KMS-11 (cell line): ENCODE measurements at regions not wholly inside any gene's neighbourhood (a gene's known extent, or its start where the extent isn't known, plus 50 kb on each side); places are given as distances from the start of the nearest gene placed in this dataset.

Source experiments
- H2AFZ ChIP-seq: fragments of 200-600 bp; sonication (generic); 2 replicates; pipeline ENCODE4 v1.6.1; 2016; ENCODE audit warnings: antibody characterized with exemption, mixed run types, low read depth
- H3K27ac ChIP-seq: fragments of 200-600 bp; sonication (generic); 2 replicates; pipeline ENCODE4 v1.6.1; 2016; ENCODE audit warnings: mild to moderate bottlenecking, mixed run types
- H3K27me3 ChIP-seq: fragments of 200-600 bp; sonication (generic); 2 replicates; pipeline ENCODE4 v1.6.1; 2017; ENCODE audit warnings: mild to moderate bottlenecking, low read depth, mixed run types, moderate library complexity; ENCODE audit not compliant: insufficient read depth
- H3K36me3 ChIP-seq: fragments of 200-600 bp; sonication (generic); 2 replicates; pipeline ENCODE4 v1.6.1; 2017; ENCODE audit warnings: mild to moderate bottlenecking, mixed run types; ENCODE audit not compliant: insufficient read depth
- H3K4me1 ChIP-seq: fragments of 200-600 bp; sonication (generic); 2 replicates; pipeline ENCODE4 v1.6.1; 2016; ENCODE audit warnings: mild to moderate bottlenecking, low read depth, mixed run types; ENCODE audit not compliant: poor library complexity, severe bottlenecking
- H3K4me2 ChIP-seq: fragments of 200-600 bp; sonication (generic); 2 replicates; pipeline ENCODE4 v1.7.0; 2016; ENCODE audit warnings: mild to moderate bottlenecking, mixed run types
- H3K4me3 ChIP-seq: fragments of 200-600 bp; sonication (generic); IDR thresholded peaks from 2 replicates; pipeline ENCODE4 v1.6.1; 2017; ENCODE audit warnings: low read depth, low read length, mixed read lengths; ENCODE audit not compliant: insufficient read depth
- H3K79me2 ChIP-seq: fragments of 200-600 bp; sonication (generic); 2 replicates; pipeline ENCODE4 v1.6.1; 2016; ENCODE audit warnings: low read depth, mixed run types; ENCODE audit not compliant: insufficient read depth
- H3K9ac ChIP-seq: fragments of 200-600 bp; sonication (generic); 2 replicates; pipeline ENCODE4 v1.6.1; 2016; ENCODE audit warnings: mild to moderate bottlenecking, mixed run types
- H4K20me1 ChIP-seq: fragments of 200-600 bp; sonication (generic); 2 replicates; pipeline ENCODE4 v1.6.1; 2016; ENCODE audit warnings: mild to moderate bottlenecking, mixed run types; ENCODE audit not compliant: insufficient read depth
- TF ChIP-seq, protein P1 (sequence below): fragments of 200-600 bp; sonication (generic); conservative IDR thresholded peaks from 2 replicates; pipeline ENCODE4 v1.6.1; 2017; ENCODE audit warnings: low read depth, mild to moderate bottlenecking, antibody characterized with exemption, low read length, moderate library complexity, mixed read lengths

DNA sequence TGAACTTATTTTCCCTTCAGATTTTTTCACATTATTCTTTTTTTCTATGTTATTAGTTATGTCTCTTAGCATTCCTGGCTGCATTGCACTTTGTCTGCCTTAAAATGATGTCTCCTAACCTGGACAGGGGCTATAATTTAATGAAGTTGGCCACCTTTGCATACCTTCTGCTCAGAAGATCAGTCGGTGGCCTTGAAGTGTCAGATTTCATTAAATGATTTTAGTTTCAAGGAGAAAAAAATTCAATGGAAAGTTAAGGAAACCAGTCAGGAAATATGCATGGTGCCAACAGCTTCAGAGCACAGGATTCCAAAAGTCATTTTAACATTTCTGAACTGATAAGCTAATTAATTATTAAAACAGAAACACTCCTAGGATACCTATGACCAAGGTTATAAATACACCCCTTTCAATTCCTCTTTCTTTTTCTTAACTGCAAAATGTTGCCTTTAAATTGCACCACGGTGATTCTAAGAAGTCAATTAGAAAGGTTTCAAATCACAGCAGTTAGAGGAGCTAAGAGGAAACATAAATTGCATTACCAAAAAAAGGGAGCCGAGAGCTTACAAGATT lies 533.4 kb downstream of the KCNJ2 start:
- no peaks in the 10 kb centered on the region for H3K79me2 ChIP-seq
- H3K27me3 ChIP-seq, result no peaks in the 10 kb centered on the region
- no peak overlapping the region for H3K27ac ChIP-seq
- no peak overlapping the region for H3K4me2 ChIP-seq
- H3K4me3 ChIP-seq, result no peak overlapping the region
- no peaks in the 10 kb centered on the region for H4K20me1 ChIP-seq
- no peaks in the 10 kb centered on the region for H3K4me1 ChIP-seq
- TF ChIP-seq, protein P1, sequence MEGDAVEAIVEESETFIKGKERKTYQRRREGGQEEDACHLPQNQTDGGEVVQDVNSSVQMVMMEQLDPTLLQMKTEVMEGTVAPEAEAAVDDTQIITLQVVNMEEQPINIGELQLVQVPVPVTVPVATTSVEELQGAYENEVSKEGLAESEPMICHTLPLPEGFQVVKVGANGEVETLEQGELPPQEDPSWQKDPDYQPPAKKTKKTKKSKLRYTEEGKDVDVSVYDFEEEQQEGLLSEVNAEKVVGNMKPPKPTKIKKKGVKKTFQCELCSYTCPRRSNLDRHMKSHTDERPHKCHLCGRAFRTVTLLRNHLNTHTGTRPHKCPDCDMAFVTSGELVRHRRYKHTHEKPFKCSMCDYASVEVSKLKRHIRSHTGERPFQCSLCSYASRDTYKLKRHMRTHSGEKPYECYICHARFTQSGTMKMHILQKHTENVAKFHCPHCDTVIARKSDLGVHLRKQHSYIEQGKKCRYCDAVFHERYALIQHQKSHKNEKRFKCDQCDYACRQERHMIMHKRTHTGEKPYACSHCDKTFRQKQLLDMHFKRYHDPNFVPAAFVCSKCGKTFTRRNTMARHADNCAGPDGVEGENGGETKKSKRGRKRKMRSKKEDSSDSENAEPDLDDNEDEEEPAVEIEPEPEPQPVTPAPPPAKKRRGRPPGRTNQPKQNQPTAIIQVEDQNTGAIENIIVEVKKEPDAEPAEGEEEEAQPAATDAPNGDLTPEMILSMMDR, result no peak
- no peaks in the 10 kb centered on the region for H3K36me3 ChIP-seq
- H3K9ac ChIP-seq, result no peak overlapping the region
- H2AFZ ChIP-seq, result no peak overlapping the region

DNA sequence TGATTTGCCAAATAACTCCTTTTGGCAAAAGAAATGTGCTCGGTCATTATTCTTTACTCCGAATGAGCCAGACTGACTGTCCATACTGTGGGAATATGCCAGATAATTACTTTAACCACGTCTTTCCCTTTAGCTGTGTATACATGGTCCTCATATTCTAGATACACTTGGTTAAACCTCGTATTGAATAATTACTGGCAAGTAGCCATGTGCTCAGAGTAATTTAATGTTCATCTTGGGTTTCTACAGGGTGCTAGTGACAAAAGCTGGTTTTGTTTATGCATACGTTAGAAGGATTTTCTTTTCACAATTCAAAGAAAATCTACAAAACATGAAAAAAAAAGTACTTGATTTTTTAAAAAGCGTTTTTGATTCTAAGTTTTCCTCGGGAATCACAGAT lies 540.3 kb downstream of the KCNJ2 start:
- TF ChIP-seq, protein P1, result no peak
- no peaks in the 10 kb centered on the region for H3K4me1 ChIP-seq
- H3K9ac ChIP-seq, result no peak overlapping the region
- no peak overlapping the region for H2AFZ ChIP-seq
- no peak overlapping the region for H3K4me2 ChIP-seq
- no peaks in the 10 kb centered on the region for H4K20me1 ChIP-seq
- H3K79me2 ChIP-seq, result no peaks in the 10 kb centered on the region
- H3K36me3 ChIP-seq, result no peaks in the 10 kb centered on the region
- no peaks in the 10 kb centered on the region for H3K27me3 ChIP-seq
- H3K27ac ChIP-seq, result no peak overlapping the region
- no peak overlapping the region for H3K4me3 ChIP-seq

DNA sequence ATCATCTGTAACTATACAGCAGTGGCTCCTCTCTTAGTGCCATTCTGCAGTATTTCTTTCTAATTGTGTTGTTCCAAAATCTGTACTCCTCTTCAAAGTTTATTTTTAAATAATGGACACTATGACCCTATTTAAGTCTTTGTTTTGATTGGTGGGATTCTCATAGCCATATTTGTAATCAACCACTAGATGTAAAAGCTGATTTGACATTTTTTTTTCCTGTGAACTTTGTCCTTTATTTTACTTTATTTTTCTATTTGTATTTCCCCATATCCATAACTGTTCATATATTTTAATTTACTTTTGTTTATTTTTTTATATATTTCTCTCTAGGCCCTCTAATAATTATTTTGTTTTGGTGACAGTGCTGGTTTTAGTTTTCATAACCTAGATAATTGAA lies 544.4 kb downstream of the KCNJ2 start:
- TF ChIP-seq, protein P1, result no peak
- Histone ChIP-seq H4K20me1 (no peaks in the 10 kb centered on the region), H3K27me3 (no peaks in the 10 kb centered on the region), H3K79me2 (no peaks in the 10 kb centered on the region), H3K9ac (no peak overlapping the region), H3K4me2 (no peak overlapping the region), H3K4me1 (no peaks in the 10 kb centered on the region), H3K4me3 (no peak overlapping the region), H3K36me3 (no peaks in the 10 kb centered on the region), H2AFZ (no peak overlapping the region), H3K27ac (no peak overlapping the region)

DNA sequence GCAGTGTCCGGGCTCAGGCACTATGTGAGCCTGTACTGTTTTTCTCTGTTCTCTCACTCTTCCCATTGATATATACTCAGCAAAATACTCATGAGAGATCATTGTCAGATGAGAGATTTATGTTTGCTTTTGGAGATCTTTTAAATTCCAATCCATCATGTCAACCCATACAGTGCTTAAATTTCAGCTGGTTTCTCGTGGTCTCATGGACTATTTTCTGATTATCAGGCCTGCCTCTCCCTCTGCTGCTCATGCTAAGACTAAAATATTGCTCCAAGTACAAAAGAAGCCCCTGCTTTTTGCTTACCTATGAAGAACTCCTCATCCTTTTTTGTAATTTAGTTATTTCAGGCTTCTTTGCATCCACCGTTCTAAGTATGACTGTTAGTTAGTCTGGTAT lies 547.2 kb downstream of the KCNJ2 start:
- no peak overlapping the region for H3K9ac ChIP-seq
- no peaks in the 10 kb centered on the region for H3K4me1 ChIP-seq
- no peak overlapping the region for H2AFZ ChIP-seq

More for the DNA sequence above, 547.2 kb downstream of the KCNJ2 start:
- no peak overlapping the region for H3K27ac ChIP-seq
- no peaks in the 10 kb centered on the region for H3K79me2 ChIP-seq
- no peaks in the 10 kb centered on the region for H4K20me1 ChIP-seq
- TF ChIP-seq, protein P1, result no peak
- no peaks in the 10 kb centered on the region for H3K36me3 ChIP-seq
- no peak overlapping the region for H3K4me3 ChIP-seq
- H3K27me3 ChIP-seq, result no peaks in the 10 kb centered on the region
- no peak overlapping the region for H3K4me2 ChIP-seq
